Mesenchymal stem cell (in vitro differentiated cells and primary cell): ENCODE measurements at regions not wholly inside any gene's neighbourhood (a gene's known extent, or its start where the extent isn't known, plus 50 kb on each side); places are given as distances from the start of the nearest gene placed in this dataset.
A peak's percentile ranks its signal among the peaks of the same experiment; 100 is the strongest.

ENCODE experiments used
- DNase-seq: peaks from one replicate; pipeline ENCODE4 v3.0.0-alpha.2; 2013
- H2AFZ ChIP-seq: one replicate; pipeline ENCODE4 v1.6.1; 2013; ENCODE audit warnings: low read depth, mild to moderate bottlenecking, control low read depth, inconsistent platforms, low read length, moderate library complexity
- H2AK5ac ChIP-seq: 2 replicates; pipeline ENCODE4 v1.6.1; 2013; ENCODE audit warnings: low read length, moderate library complexity, mild to moderate bottlenecking, inconsistent platforms; ENCODE audit not compliant: severe bottlenecking
- H2BK120ac ChIP-seq: one replicate; pipeline ENCODE4 v1.6.1; 2013; ENCODE audit warnings: low read depth, mild to moderate bottlenecking, inconsistent platforms, low read length, moderate library complexity
- H2BK12ac ChIP-seq, 2 experiments: one replicate each; pipeline ENCODE4 v1.6.1; 2013; ENCODE audit warnings: inconsistent platforms in 2 of 2, low read length in 2 of 2, mild to moderate bottlenecking in 2 of 2, moderate library complexity in 2 of 2, control low read depth in 1 of 2
- H2BK15ac ChIP-seq: one replicate; pipeline ENCODE4 v1.6.1; 2013; ENCODE audit warnings: mild to moderate bottlenecking, low read depth, inconsistent platforms; ENCODE audit not compliant: poor library complexity, severe bottlenecking
- H2BK5ac ChIP-seq: 2 replicates; pipeline ENCODE4 v1.6.1; 2013; ENCODE audit warnings: low read depth, mild to moderate bottlenecking, low read length, control low read depth, inconsistent platforms; ENCODE audit not compliant: poor library complexity, severe bottlenecking
- H3K14ac ChIP-seq, 2 experiments: one replicate each; pipeline ENCODE4 v1.6.1; 2013; ENCODE audit warnings: inconsistent platforms in 2 of 2, low read length in 2 of 2, control low read depth in 1 of 2, mild to moderate bottlenecking in 1 of 2, moderate library complexity in 1 of 2
- H3K18ac ChIP-seq, 2 experiments: one replicate each; pipeline ENCODE4 v1.6.1; 2013; ENCODE audit warnings: inconsistent platforms in 2 of 2, low read length in 2 of 2, control low read depth in 1 of 2, low read depth in 1 of 2, mild to moderate bottlenecking in 1 of 2
- H3K23ac ChIP-seq, 2 experiments: one replicate each; pipeline ENCODE4 v1.6.1; 2013; ENCODE audit warnings: inconsistent platforms in 2 of 2, low read length in 2 of 2, mild to moderate bottlenecking in 2 of 2, moderate library complexity in 2 of 2, control low read depth in 1 of 2
- H3K27ac ChIP-seq: 2 replicates; pipeline ENCODE4 v1.5.1; 2013; ENCODE audit warnings: mild to moderate bottlenecking, moderate library complexity, low read length, control low read depth, inconsistent platforms; ENCODE audit not compliant: poor library complexity, severe bottlenecking
- H3K27me3 ChIP-seq, 2 experiments: 2 replicates each; pipeline versions ENCODE4 v1.6.1 to v1.7.0; 2013; ENCODE audit warnings: low read length in 2 of 2, mild to moderate bottlenecking in 2 of 2, moderate library complexity in 2 of 2, control low read depth in 1 of 2, inconsistent platforms in 1 of 2; ENCODE audit not compliant: control insufficient read depth in 1 of 2, insufficient read depth in 1 of 2
- H3K36me3 ChIP-seq, 2 experiments: 2 replicates each; pipeline versions ENCODE4 v1.6.1 to v1.7.0; 2013; ENCODE audit warnings: low read length in 2 of 2, control low read depth in 1 of 2, inconsistent platforms in 1 of 2, low read depth in 1 of 2, mild to moderate bottlenecking in 1 of 2; ENCODE audit not compliant: insufficient read depth in 2 of 2, control insufficient read depth in 1 of 2
- H3K4ac ChIP-seq, 2 experiments: one replicate each; pipeline ENCODE4 v1.6.1; 2013; ENCODE audit warnings: inconsistent platforms in 2 of 2, low read length in 2 of 2, mild to moderate bottlenecking in 2 of 2, moderate library complexity in 2 of 2, control low read depth in 1 of 2, low read depth in 1 of 2
- H3K4me1 ChIP-seq: 2 replicates; pipeline ENCODE4 v1.6.1; 2013; ENCODE audit warnings: low read depth, low read length, control low read depth; ENCODE audit not compliant: control insufficient read depth, insufficient read depth
- H3K4me2 ChIP-seq: 2 replicates; pipeline ENCODE4 v1.6.1; 2013; ENCODE audit warnings: low read length, mild to moderate bottlenecking, inconsistent platforms; ENCODE audit not compliant: poor library complexity, severe bottlenecking
- H3K4me3 ChIP-seq, 2 experiments: 2 replicates each; pipeline versions ENCODE4 v1.5.1 to v1.7.0; 2013; ENCODE audit warnings: low read length in 2 of 2, mild to moderate bottlenecking in 2 of 2, control low read depth in 1 of 2, low read depth in 1 of 2; ENCODE audit not compliant: insufficient read depth in 1 of 2
- H3K79me1 ChIP-seq: replicated peaks from 2 replicates; pipeline ENCODE4 v1.6.1; 2013; ENCODE audit warnings: mild to moderate bottlenecking, control low read depth, low read length, inconsistent platforms; ENCODE audit not compliant: poor library complexity, severe bottlenecking
- H3K9ac ChIP-seq: 2 replicates; pipeline ENCODE4 v1.7.0; 2013; ENCODE audit warnings: mild to moderate bottlenecking, low read length, moderate library complexity
- H3K9me3 ChIP-seq: 2 replicates; pipeline ENCODE4 v1.7.0; 2013; ENCODE audit warnings: mild to moderate bottlenecking, low read length; ENCODE audit not compliant: control insufficient read depth
- H4K8ac ChIP-seq: one replicate; pipeline ENCODE4 v1.6.1; 2013; ENCODE audit warnings: inconsistent platforms, mild to moderate bottlenecking, low read length, moderate library complexity
- H4K91ac ChIP-seq: one replicate; pipeline ENCODE4 v1.6.1; 2013; ENCODE audit warnings: mild to moderate bottlenecking, low read length, inconsistent platforms
- WGBS: methylation state at CpG from one replicate; pipeline ENCODE4 v1.1.7; 2013; ENCODE audit warnings: mixed read lengths; 5-methylcytosine and 5-hydroxymethylcytosine counted together

DNA sequence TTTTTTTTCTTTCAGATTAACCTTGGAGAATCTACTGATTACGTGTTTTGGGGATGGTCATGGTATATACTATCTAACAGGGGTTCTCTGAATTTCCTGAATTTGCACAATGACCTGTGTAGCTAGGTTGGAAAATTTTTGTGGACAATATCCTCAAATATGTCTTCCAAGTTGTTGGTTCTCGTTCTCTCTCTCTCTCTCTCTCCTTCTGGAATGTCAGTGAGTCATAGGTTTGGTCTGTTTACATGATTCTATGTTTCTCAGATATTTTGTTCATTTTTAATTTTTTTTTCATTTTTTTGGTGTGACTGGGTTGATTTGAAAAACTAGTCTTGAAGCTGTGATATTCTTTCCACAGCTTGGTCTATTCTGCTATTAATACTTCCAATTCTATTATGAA is 604.0 kb upstream of the ANO3 start:
- Histone ChIP-seq H2AK5ac (no peak overlapping the region), H2BK5ac (no peak overlapping the region), H3K4me2 (no peak overlapping the region), H3K27ac (no peak overlapping the region), H4K8ac (no peak overlapping the region), H3K4me3 (no peak overlapping the region), H3K9ac (no peak overlapping the region), H3K4ac (no peak overlapping the region), H3K23ac (no peak overlapping the region), H2AFZ (no peak overlapping the region), H3K4me1 (no peaks in the 10 kb centered on the region), H2BK12ac (no peak overlapping the region), H2BK15ac (no peak overlapping the region), H4K91ac (no peak overlapping the region), H3K36me3 (no peaks in the 10 kb centered on the region), H3K14ac (no peak overlapping the region), H3K27me3 (no peaks in the 10 kb centered on the region), H3K79me1 (no peaks in the 10 kb centered on the region), H3K9me3 (peaks cover 4% of the 10 kb centered on the region), H2BK120ac (no peak overlapping the region), H3K18ac (no peak overlapping the region)
- DNase-seq = no peak
- no CpG with 5 or more reads among the region's 2 CpGs for WGBS

DNA sequence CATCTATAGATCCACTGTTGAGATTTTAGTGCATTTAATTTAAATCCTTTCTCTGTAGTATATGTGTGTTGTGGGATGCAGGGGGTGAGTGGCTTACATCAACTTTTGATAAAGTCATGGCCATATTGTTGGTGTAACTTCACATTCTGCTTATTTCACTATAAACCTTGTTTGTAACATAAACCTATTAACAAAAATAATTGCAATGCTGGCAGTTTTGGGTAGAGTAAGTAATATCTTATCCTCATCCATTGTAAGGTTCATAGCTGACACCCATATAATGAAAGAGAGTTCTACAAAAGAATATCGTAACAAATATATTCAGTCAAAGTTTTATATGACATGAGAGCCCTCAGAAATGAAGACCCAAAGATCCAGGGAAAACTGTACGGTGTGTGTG is 601.7 kb upstream of the ANO3 start:
- Histone ChIP-seq H3K4me2 (no peak overlapping the region), H2BK15ac (no peak overlapping the region), H3K4me1 (no peaks in the 10 kb centered on the region), H3K79me1 (no peaks in the 10 kb centered on the region), H3K23ac (no peak overlapping the region), H3K27me3 (no peaks in the 10 kb centered on the region), H3K9ac (no peak overlapping the region), H3K14ac (no peak overlapping the region), H2BK12ac (no peak overlapping the region), H3K27ac (no peak overlapping the region), H3K4ac (no peak overlapping the region), H3K4me3 (no peak overlapping the region), H2BK5ac (no peak overlapping the region), H3K18ac (no peak overlapping the region), H4K8ac (no peak overlapping the region), H2AFZ (no peak overlapping the region), H3K36me3 (no peaks in the 10 kb centered on the region), H2AK5ac (no peak overlapping the region), H4K91ac (no peak overlapping the region), H3K9me3 (peaks cover 4% of the 10 kb centered on the region), H2BK120ac (no peak overlapping the region)
- WGBS = no CpG with 5 or more reads among the region's 2 CpGs
- DNase-seq = no peak

DNA sequence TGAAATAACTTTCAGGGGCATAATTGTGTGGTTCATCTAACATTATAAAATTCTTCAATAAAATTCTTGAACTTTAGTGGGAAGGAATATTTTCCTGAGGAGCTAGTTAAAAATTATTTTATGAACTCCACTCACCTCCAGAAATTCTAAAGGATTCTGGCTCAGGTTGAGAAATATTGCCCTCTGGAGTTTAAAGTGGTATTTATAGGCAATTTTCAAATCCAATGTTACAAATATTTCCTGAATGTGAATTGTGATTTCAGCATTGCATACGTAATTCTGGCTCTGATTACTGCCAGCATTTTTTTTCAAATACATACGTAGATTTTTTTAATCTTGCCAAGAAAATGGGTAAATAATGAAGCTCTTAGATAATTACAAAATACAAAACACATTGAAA is 598.2 kb upstream of the ANO3 start:
- Histone ChIP-seq H3K27me3 (no peaks in the 10 kb centered on the region), H2BK5ac (no peak overlapping the region), H3K9ac (no peak overlapping the region), H3K4ac (no peak overlapping the region), H4K91ac (no peak overlapping the region), H2BK15ac (no peak overlapping the region), H2BK12ac (no peak overlapping the region), H4K8ac (no peak overlapping the region), H3K18ac (no peak overlapping the region), H3K4me3 (no peak overlapping the region), H3K27ac (no peak overlapping the region), H3K79me1 (no peaks in the 10 kb centered on the region), H2AFZ (no peak overlapping the region), H3K23ac (no peak overlapping the region), H2BK120ac (no peak overlapping the region), H3K14ac (no peak overlapping the region), H3K36me3 (no peaks in the 10 kb centered on the region), H3K9me3 (no peaks in the 10 kb centered on the region), H3K4me2 (no peak overlapping the region), H2AK5ac (no peak overlapping the region), H3K4me1 (no peaks in the 10 kb centered on the region)
- no peak for DNase-seq
- WGBS = no CpG with 5 or more reads among the region's 2 CpGs

DNA sequence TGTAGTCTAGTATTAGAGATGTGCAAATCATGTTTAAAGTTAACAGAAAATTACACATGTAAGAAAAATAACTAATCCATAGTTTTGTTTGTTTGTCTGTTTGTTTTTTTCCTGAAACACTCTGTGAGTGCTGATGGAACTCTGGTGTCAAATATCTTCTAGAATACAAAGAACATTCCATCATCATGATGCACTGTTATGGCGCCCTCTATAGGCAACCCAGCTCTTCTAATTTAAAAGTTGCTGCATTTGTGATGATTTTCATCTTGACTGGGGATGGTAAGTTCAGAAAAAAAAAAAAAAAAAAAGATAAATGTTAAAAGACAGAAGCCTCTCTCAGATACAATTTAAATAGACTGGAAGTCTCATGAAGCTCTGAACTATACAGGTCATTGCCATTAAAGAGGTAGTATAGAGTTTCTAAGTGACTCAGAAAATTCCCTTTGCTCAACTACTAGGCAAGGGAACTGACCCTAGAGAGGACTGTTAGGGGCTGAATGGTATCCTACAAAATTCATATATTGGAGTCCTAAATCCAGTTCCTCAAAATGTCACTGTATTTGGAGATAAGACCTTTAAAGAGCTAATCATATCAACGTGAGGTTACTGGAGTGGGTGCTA is 597.2 kb upstream of the ANO3 start:
- no CpG with 5 or more reads among the region's 2 CpGs for WGBS
- Histone ChIP-seq H3K14ac (no peak overlapping the region), H3K4ac (no peak overlapping the region), H3K4me1 (no peaks in the 10 kb centered on the region), H2BK120ac (no peak overlapping the region), H3K9me3 (no peaks in the 10 kb centered on the region), H3K27ac (no peak overlapping the region), H4K8ac (no peak overlapping the region), H2AK5ac (no peak overlapping the region), H3K36me3 (no peaks in the 10 kb centered on the region), H3K23ac (no peak overlapping the region), H2AFZ (no peak overlapping the region), H3K9ac (no peak overlapping the region), H3K79me1 (no peaks in the 10 kb centered on the region), H3K27me3 (no peaks in the 10 kb centered on the region), H3K4me2 (no peak overlapping the region), H2BK5ac (no peak overlapping the region), H2BK12ac (no peak overlapping the region), H4K91ac (no peak overlapping the region), H3K4me3 (no peak overlapping the region), H2BK15ac (no peak overlapping the region), H3K18ac (no peak overlapping the region)
- DNase-seq = peak; percentile 54
